Pancreas (tissue), 10 donors: ENCODE measurements at regions not wholly inside any gene's neighbourhood (a gene's known extent, or its start where the extent isn't known, plus 50 kb on each side); places are given as distances from the start of the nearest gene placed in this dataset.

Experiments used
- ATAC-seq, 4 donors: fragments of 200-7000 bp; cut with Tn5 transposase; one replicate each; pipeline versions ENCODE4 v1.8.0 to v1.9.1; 2020; ENCODE audit warnings: mild to moderate bottlenecking in 4 of 4, moderate library complexity in 4 of 4
- DNase-seq, 6 donors: peaks; one replicate each; pipeline ENCODE4 v3.0.0-alpha.2; 2020
- FAIRE-seq: peaks from 2 replicates; lab custom pipeline; 2012; peaks lifted over from hg19 to GRCh38; lab: Jason Lieb, UNC
- H3K27ac ChIP-seq, 4 donors: fragments of 200-600 bp; sonication (generic); 1 replicate in 3 of 4; 2 replicates in 1 of 4; pipeline versions ENCODE4 v1.5.0 to v1.8.0; 2020
- H3K27me3 ChIP-seq, 4 donors: fragments of 200-600 bp; one replicate each; pipeline ENCODE4 v1.8.0; 2021
- H3K36me3 ChIP-seq, 3 donors: fragments of 200-600 bp; sonication (generic) in 1 of 3; one replicate each; pipeline versions ENCODE4 v1.5.0 to v1.8.0; 2020 to 2021
- H3K4me1 ChIP-seq, 3 donors: fragments of 200-600 bp; one replicate each; pipeline ENCODE4 v1.8.0; 2021
- H3K4me3 ChIP-seq, 4 donors: fragments of 200-600 bp; sonication (generic) in 2 of 4; one replicate each; pipeline versions ENCODE4 v1.5.0 to v1.8.0; 2020 to 2021
- H3K9me3 ChIP-seq, 4 donors: fragments of 200-600 bp; one replicate each; pipeline ENCODE4 v1.8.0; 2021
- CTCF ChIP-seq, 4 donors: fragments of 200-600 bp; sonication (generic) in 3 of 4; IDR thresholded peaks; one replicate each; pipeline versions ENCODE4 v1.5.0 to v1.8.0; 2021; ENCODE audit warnings: antibody characterized with exemption in 4 of 4
- WGBS, 2 donors: extraction: QIAGEN DNeasy Blood & Tissue Kit; methylation state at CpG; one replicate each; pipeline ENCODE4 v1.1.7; 2013; 5-methylcytosine and 5-hydroxymethylcytosine counted together
- intact Hi-C, 3 donors: fragments of 100-400 bp; cut with DNase I; formaldehyde crosslinking; loops; one replicate each; pipeline versions ENCODE4 v1.11.1 to v1.14.2; 2022
- donor health status: healthy with polysubstance abuse.
- donor health status: DM: no; HTN: no; CAD: no; lungs with moderate emphysema.
- donor health status: DM: no; HTN: no; CAD: no.
- donor health status: control.
- donor health status: control.
- donor health status: Bipolar disorder and iron deficiency.
- donor health status: DM: yes; HTN: yes; CAD: no.
- donor health status: DM: no; HTN: no; CAD: no.
- donor health status: DM: no; HTN: no; CAD: no.
- donor health status: DM: yes; HTN: yes; CAD: no.

- intact Hi-C loops: no loop called here
- WGBS, 2 donors: 19 to 36% methylated on average over 1 of the region's 1 CpG
- DNase-seq (no peak), ATAC-seq (no peak), FAIRE-seq (no peak)
- Histone ChIP-seq H3K4me3 (no peak overlapping the region), H3K9me3 (no peaks in the 10 kb centered on the region), H3K4me1 (peaks cover 0 to 10% (median 9%) of the 10 kb centered on the region in 3 donors), H3K36me3 (no peaks in the 10 kb centered on the region), H3K27me3 (no peaks in the 10 kb centered on the region), H3K27ac (no peak overlapping the region)
- no peak for TF ChIP-seq CTCF (IDR thresholded peaks at IDR 0.05)
Observed at GRCh38 chr2:66755974-66756373, 321.0 kb downstream of the MEIS1 start.

GRCh38 chr2:66761826-66762225 is 326.9 kb downstream of the MEIS1 start:
- no peaks in the 10 kb centered on the region for H3K27me3 ChIP-seq
- no peak for FAIRE-seq
- H3K9me3 ChIP-seq: no peaks in the 10 kb centered on the region
- H3K27ac ChIP-seq: no peak overlapping the region
- no peak for DNase-seq
- 69 to 87% methylated on average over 2 of the region's 2 CpGs for WGBS, 2 donors
- H3K4me3 ChIP-seq: no peak overlapping the region
- H3K4me1 ChIP-seq: no peaks in the 10 kb centered on the region
- no peak for ATAC-seq
- intact Hi-C loops: no loop called here
- no peak for TF ChIP-seq CTCF (IDR thresholded peaks at IDR 0.05)
- H3K36me3 ChIP-seq: no peaks in the 10 kb centered on the region

GRCh38 chr2:66762761-66763160 is 327.8 kb downstream of the MEIS1 start:
- no peaks in the 10 kb centered on the region for H3K4me1 ChIP-seq
- no peak for DNase-seq
- H3K27ac ChIP-seq: no peak overlapping the region
- no peaks in the 10 kb centered on the region for H3K27me3 ChIP-seq
- no peaks in the 10 kb centered on the region for H3K36me3 ChIP-seq
- peak; percentile 68 for FAIRE-seq
- no peak for TF ChIP-seq CTCF (IDR thresholded peaks at IDR 0.05)
- H3K4me3 ChIP-seq: no peak overlapping the region
- intact Hi-C loops: no loop called here
- WGBS, 2 donors: 79 to 84% methylated on average over 25 of the region's 25 CpGs
- no peaks in the 10 kb centered on the region for H3K9me3 ChIP-seq
- ATAC-seq: no peak

- ATAC-seq (no peak), FAIRE-seq (no peak), DNase-seq (no peak)
- Histone ChIP-seq H3K27ac (no peak overlapping the region), H3K9me3 (no peaks in the 10 kb centered on the region), H3K36me3 (no peaks in the 10 kb centered on the region), H3K4me3 (no peak overlapping the region), H3K27me3 (no peaks in the 10 kb centered on the region), H3K4me1 (no peaks in the 10 kb centered on the region)
- intact Hi-C loops: no loop called here
- WGBS, 2 donors: 89 to 91% methylated on average over 3 of the region's 3 CpGs
- TF ChIP-seq CTCF (IDR thresholded peaks at IDR 0.05): no peak
Observed at GRCh38 chr2:66766582-66766981, 331.7 kb downstream of the MEIS1 start.

- intact Hi-C loops: no loop called here
- Histone ChIP-seq H3K9me3 (no peaks in the 10 kb centered on the region), H3K27me3 (no peaks in the 10 kb centered on the region), H3K4me1 (no peaks in the 10 kb centered on the region), H3K27ac (no peak overlapping the region), H3K36me3 (no peaks in the 10 kb centered on the region), H3K4me3 (no peak overlapping the region)
- no peak for FAIRE-seq
- no peak for TF ChIP-seq CTCF (IDR thresholded peaks at IDR 0.05)
- WGBS, 2 donors: 86 to 90% methylated on average over 1 of the region's 1 CpG
- no peak for ATAC-seq
- DNase-seq: no peak
Observed at GRCh38 chr2:66771359-66771976, 336.5 kb downstream of the MEIS1 start.
